HepG2 (cell line): ENCODE measurements at regions not wholly inside any gene's neighbourhood (a gene's known extent, or its start where the extent isn't known, plus 50 kb on each side); places are given as distances from the start of the nearest gene placed in this dataset.

Experiments
- ATAC-seq: fragments of 200-7000 bp; cut with Tn5 transposase; 3 replicates; pipeline ENCODE4 v1.9.1; 2020; ENCODE audit warnings: mild to moderate bottlenecking, moderate library complexity
- BruUV-seq: library from RNA; stranded (reverse); fragments of 400-500 nt; replicated peaks from 2 replicates; lab custom pipeline; 2021; lab: Mats Ljungman, UMichigan
- CTCF ChIA-PET: fragments of 300-600 bp; formaldehyde crosslinking; extraction: SDS; loops from one replicate; lab custom pipeline; 2021; ENCODE audit warnings: low total read pairs, inconsistent platforms, low intra/inter-chr PET ratio; lab: Yijun Ruan, JAX
- POLR2A ChIA-PET: fragments of 350-600 bp; sonication (Branson Sonifier 250); formaldehyde crosslinking; loops from one replicate; lab custom pipeline; 2020; ENCODE audit warnings: antibody characterized with exemption, inconsistent platforms; lab: Yijun Ruan, JAX
- DNase-seq: peaks from one replicate; pipeline ENCODE4 v3.0.0-alpha.2; 2015; ENCODE audit warnings: low spot score
- FAIRE-seq: peaks from 3 replicates; lab custom pipeline; 2011; peaks lifted over from hg19 to GRCh38; lab: Jason Lieb, UNC
- H2AFZ ChIP-seq: one replicate; pipeline ENCODE4 v1.6.1; 2011; ENCODE audit warnings: low read length, inconsistent platforms
- H3K27ac ChIP-seq: fragments of 300-600 bp; 3 replicates; pipeline ENCODE4 v1.8.0; 2011; ENCODE audit warnings: mixed run types, mild to moderate bottlenecking, mixed read lengths, low read length, inconsistent platforms; ENCODE audit not compliant: insufficient read depth; ENCODE audit errors: extremely low read length
- H3K27me3 ChIP-seq, 2 experiments: fragments of 200-600 bp in 1 of 2; 2 replicates in 1 of 2; 3 replicates in 1 of 2; pipeline versions ENCODE4 v1.6.0 to v1.8.0; 2011; ENCODE audit warnings: low read length in 2 of 2, mild to moderate bottlenecking in 2 of 2, moderate library complexity in 2 of 2, inconsistent platforms in 1 of 2; ENCODE audit not compliant: insufficient read depth in 2 of 2, control insufficient read depth in 1 of 2
- H3K36me3 ChIP-seq, 2 experiments: fragments of 200-600 bp in 1 of 2; replicated peaks in 1 of 2; 2 replicates in 1 of 2; 3 replicates in 1 of 2; pipeline versions ENCODE4 v1.5.1 to v1.8.0; 2011; ENCODE audit warnings: low read length in 2 of 2, inconsistent platforms in 1 of 2; ENCODE audit not compliant: insufficient read depth in 2 of 2, control insufficient read depth in 1 of 2
- H3K4me1 ChIP-seq: 2 replicates; pipeline ENCODE4 v1.5.1; 2012; ENCODE audit warnings: low read length, inconsistent platforms; ENCODE audit not compliant: insufficient read depth
- H3K4me2 ChIP-seq: 2 replicates; pipeline ENCODE4 v1.6.0; 2011; ENCODE audit warnings: low read depth, low read length, inconsistent platforms
- H3K4me3 ChIP-seq, 3 experiments: fragments of 200-600 bp in 1 of 3; sonication (generic), shearing (Covaris generic) in 1 of 3; replicated peaks in 1 of 3; 2 replicates each; pipeline ENCODE4 v1.5.1; 2011 to 2016; ENCODE audit warnings: low read length in 3 of 3, inconsistent platforms in 2 of 3, low read depth in 2 of 3, mild to moderate bottlenecking in 2 of 3, control low read depth in 1 of 3, mixed read lengths in 1 of 3; ENCODE audit not compliant: insufficient read depth in 1 of 3
- H3K79me2 ChIP-seq: one replicate; pipeline ENCODE4 v1.6.1; 2011; ENCODE audit warnings: low read length, inconsistent platforms; ENCODE audit not compliant: insufficient read depth
- H3K9ac ChIP-seq: 2 replicates; pipeline ENCODE4 v1.6.0; 2011; ENCODE audit warnings: mild to moderate bottlenecking, low read depth, low read length, inconsistent platforms; ENCODE audit not compliant: insufficient read depth
- H3K9me3 ChIP-seq: 2 replicates; pipeline ENCODE4 v1.5.1; 2012; ENCODE audit warnings: mild to moderate bottlenecking, low read length
- H4K20me1 ChIP-seq: 2 replicates; pipeline ENCODE4 v1.6.0; 2011; ENCODE audit warnings: inconsistent platforms, mild to moderate bottlenecking, low read length, moderate library complexity; ENCODE audit not compliant: insufficient read depth
- DNMT1 ChIP-seq: sonication (generic); formaldehyde crosslinking; IDR thresholded peaks from 2 replicates; pipeline ENCODE4 v1.5.1; 2020; ENCODE audit warnings: mild to moderate bottlenecking, missing genetic modification reagents
- MTF2 ChIP-seq: sonication (generic); formaldehyde crosslinking; IDR thresholded peaks from 2 replicates; pipeline ENCODE4 v1.5.0; 2020; ENCODE audit warnings: missing genetic modification reagents, borderline replicate concordance
- NCOA1 ChIP-seq: sonication (generic); formaldehyde crosslinking; IDR thresholded peaks from 2 replicates; pipeline ENCODE4 v1.9.0; 2021; ENCODE audit warnings: missing genetic modification reagents
- RARG ChIP-seq: sonication (generic); formaldehyde crosslinking; IDR thresholded peaks from 2 replicates; pipeline ENCODE4 v1.4.0; 2020; ENCODE audit warnings: low read depth, mild to moderate bottlenecking, missing genetic modification reagents
- ZBTB1 ChIP-seq: sonication (generic); formaldehyde crosslinking; IDR thresholded peaks from 2 replicates; pipeline ENCODE4 v1.4.0; 2020; ENCODE audit warnings: missing genetic modification reagents, borderline replicate concordance
- ZNF326 ChIP-seq: sonication (generic); formaldehyde crosslinking; IDR thresholded peaks from 2 replicates; pipeline ENCODE4 v1.4.0; 2020; ENCODE audit warnings: missing genetic modification reagents, borderline replicate concordance
- ZNF329 ChIP-seq: sonication (generic); formaldehyde crosslinking; IDR thresholded peaks from 2 replicates; pipeline ENCODE4 v1.9.0; 2021; ENCODE audit warnings: low read depth, mild to moderate bottlenecking, missing genetic modification reagents
- WGBS: methylation state at CpG from one replicate; pipeline ENCODE4 v1.1.6; 2017; ENCODE audit warnings: low lambda C conversion rate; 5-methylcytosine and 5-hydroxymethylcytosine counted together
- in situ Hi-C: cut with HindIII; loops from 2 replicates; pipeline ENCODE4 v1.10.0; 2017; ENCODE audit warnings: low pct_unique_long_range_greater_than_20kb; ENCODE audit not compliant: extremely low pct_ligation_motif_present
- intact Hi-C: fragments of 100-400 bp; cut with micrococcal nuclease; formaldehyde crosslinking; loops from one replicate; pipeline ENCODE4 v1.10.0; 2022; ENCODE audit not compliant: unreplicated experiment
- TF ChIP-seq, protein P1 (sequence below): sonication (generic); formaldehyde crosslinking; IDR thresholded peaks from 2 replicates; pipeline ENCODE4 v1.5.1; 2020; ENCODE audit warnings: mild to moderate bottlenecking, missing genetic modification reagents, borderline replicate concordance
- TF ChIP-seq, protein P2 (sequence below): sonication (generic); formaldehyde crosslinking; IDR thresholded peaks from 2 replicates; pipeline ENCODE4 v1.4.0; 2020; ENCODE audit warnings: missing genetic modification reagents
- TF ChIP-seq, protein P3 (sequence below): sonication (generic); formaldehyde crosslinking; IDR thresholded peaks from 2 replicates; pipeline ENCODE4 v1.4.0; 2020; ENCODE audit warnings: mild to moderate bottlenecking, missing genetic modification reagents, borderline replicate concordance

DNA sequence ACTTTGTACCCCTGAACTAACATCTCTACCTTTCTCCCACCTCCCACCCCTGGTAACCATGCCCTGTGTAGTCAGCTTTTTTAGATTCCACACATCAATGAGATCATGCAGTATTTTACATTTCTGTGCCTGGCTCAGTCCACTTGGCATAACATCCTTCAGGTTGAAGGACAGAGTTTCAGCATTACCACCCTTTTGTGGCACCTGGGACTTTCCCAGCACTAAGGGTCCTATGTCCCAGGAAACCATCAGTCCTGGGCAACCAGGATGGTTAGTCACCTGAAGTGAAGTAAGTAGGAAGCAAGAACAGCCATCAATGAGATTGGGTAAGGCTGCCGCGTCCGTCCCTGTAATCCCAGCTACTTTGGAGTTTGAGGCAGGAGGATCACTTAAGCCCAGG, 370.6 kb downstream of the SIPA1L2 start (continued):
- TF ChIP-seq, protein P1, sequence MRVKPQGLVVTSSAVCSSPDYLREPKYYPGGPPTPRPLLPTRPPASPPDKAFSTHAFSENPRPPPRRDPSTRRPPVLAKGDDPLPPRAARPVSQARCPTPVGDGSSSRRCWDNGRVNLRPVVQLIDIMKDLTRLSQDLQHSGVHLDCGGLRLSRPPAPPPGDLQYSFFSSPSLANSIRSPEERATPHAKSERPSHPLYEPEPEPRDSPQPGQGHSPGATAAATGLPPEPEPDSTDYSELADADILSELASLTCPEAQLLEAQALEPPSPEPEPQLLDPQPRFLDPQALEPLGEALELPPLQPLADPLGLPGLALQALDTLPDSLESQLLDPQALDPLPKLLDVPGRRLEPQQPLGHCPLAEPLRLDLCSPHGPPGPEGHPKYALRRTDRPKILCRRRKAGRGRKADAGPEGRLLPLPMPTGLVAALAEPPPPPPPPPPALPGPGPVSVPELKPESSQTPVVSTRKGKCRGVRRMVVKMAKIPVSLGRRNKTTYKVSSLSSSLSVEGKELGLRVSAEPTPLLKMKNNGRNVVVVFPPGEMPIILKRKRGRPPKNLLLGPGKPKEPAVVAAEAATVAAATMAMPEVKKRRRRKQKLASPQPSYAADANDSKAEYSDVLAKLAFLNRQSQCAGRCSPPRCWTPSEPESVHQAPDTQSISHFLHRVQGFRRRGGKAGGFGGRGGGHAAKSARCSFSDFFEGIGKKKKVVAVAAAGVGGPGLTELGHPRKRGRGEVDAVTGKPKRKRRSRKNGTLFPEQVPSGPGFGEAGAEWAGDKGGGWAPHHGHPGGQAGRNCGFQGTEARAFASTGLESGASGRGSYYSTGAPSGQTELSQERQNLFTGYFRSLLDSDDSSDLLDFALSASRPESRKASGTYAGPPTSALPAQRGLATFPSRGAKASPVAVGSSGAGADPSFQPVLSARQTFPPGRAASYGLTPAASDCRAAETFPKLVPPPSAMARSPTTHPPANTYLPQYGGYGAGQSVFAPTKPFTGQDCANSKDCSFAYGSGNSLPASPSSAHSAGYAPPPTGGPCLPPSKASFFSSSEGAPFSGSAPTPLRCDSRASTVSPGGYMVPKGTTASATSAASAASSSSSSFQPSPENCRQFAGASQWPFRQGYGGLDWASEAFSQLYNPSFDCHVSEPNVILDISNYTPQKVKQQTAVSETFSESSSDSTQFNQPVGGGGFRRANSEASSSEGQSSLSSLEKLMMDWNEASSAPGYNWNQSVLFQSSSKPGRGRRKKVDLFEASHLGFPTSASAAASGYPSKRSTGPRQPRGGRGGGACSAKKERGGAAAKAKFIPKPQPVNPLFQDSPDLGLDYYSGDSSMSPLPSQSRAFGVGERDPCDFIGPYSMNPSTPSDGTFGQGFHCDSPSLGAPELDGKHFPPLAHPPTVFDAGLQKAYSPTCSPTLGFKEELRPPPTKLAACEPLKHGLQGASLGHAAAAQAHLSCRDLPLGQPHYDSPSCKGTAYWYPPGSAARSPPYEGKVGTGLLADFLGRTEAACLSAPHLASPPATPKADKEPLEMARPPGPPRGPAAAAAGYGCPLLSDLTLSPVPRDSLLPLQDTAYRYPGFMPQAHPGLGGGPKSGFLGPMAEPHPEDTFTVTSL (CRISPR knock-in tag) = no peak
- TF ChIP-seq, protein P2, sequence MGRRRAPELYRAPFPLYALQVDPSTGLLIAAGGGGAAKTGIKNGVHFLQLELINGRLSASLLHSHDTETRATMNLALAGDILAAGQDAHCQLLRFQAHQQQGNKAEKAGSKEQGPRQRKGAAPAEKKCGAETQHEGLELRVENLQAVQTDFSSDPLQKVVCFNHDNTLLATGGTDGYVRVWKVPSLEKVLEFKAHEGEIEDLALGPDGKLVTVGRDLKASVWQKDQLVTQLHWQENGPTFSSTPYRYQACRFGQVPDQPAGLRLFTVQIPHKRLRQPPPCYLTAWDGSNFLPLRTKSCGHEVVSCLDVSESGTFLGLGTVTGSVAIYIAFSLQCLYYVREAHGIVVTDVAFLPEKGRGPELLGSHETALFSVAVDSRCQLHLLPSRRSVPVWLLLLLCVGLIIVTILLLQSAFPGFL (CRISPR knock-in tag) = no peak
- TF ChIP-seq RARG (CRISPR knock-in tag) = no peak

DNA sequence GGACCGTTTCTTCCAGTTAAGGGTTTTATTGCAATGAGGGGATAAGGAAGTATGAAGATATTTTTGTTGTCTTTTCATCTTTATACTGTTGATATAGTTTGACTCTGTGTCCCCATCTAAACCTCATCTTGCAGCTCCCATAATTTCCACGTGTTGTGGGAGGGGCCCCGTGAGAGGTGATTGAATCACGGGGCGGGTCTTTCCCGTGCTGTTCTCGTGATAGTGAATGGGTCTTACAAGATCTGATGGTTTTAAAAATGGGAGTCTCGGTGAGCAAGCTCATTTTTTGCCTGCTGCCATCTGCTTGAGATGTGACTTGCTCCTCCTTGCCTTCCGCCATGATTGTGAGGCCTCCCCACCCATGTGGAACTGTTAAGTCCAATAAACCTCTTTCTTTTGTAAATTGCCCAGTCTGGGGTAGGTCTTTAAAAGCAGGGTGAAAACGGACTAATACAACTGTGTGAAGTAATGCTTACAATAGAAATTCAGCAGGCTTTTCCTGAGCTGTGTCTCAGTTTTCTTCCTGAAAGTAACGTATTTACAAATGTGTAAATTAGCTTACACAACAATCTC, 377.3 kb downstream of the SIPA1L2 start:
- H3K36me3 ChIP-seq = no peaks in the 10 kb centered on the region
- POLR2A ChIA-PET = no interaction called here
- no peak overlapping the region for H3K4me2 ChIP-seq
- WGBS = 17% methylated on average over 11 of the region's 11 CpGs
- no peak for TF ChIP-seq DNMT1 (CRISPR knock-in tag)
- no peak for TF ChIP-seq ZBTB1 (CRISPR knock-in tag)
- no peak for TF ChIP-seq MTF2
- TF ChIP-seq ZNF326 (CRISPR knock-in tag) = no peak
- TF ChIP-seq, protein P3, sequence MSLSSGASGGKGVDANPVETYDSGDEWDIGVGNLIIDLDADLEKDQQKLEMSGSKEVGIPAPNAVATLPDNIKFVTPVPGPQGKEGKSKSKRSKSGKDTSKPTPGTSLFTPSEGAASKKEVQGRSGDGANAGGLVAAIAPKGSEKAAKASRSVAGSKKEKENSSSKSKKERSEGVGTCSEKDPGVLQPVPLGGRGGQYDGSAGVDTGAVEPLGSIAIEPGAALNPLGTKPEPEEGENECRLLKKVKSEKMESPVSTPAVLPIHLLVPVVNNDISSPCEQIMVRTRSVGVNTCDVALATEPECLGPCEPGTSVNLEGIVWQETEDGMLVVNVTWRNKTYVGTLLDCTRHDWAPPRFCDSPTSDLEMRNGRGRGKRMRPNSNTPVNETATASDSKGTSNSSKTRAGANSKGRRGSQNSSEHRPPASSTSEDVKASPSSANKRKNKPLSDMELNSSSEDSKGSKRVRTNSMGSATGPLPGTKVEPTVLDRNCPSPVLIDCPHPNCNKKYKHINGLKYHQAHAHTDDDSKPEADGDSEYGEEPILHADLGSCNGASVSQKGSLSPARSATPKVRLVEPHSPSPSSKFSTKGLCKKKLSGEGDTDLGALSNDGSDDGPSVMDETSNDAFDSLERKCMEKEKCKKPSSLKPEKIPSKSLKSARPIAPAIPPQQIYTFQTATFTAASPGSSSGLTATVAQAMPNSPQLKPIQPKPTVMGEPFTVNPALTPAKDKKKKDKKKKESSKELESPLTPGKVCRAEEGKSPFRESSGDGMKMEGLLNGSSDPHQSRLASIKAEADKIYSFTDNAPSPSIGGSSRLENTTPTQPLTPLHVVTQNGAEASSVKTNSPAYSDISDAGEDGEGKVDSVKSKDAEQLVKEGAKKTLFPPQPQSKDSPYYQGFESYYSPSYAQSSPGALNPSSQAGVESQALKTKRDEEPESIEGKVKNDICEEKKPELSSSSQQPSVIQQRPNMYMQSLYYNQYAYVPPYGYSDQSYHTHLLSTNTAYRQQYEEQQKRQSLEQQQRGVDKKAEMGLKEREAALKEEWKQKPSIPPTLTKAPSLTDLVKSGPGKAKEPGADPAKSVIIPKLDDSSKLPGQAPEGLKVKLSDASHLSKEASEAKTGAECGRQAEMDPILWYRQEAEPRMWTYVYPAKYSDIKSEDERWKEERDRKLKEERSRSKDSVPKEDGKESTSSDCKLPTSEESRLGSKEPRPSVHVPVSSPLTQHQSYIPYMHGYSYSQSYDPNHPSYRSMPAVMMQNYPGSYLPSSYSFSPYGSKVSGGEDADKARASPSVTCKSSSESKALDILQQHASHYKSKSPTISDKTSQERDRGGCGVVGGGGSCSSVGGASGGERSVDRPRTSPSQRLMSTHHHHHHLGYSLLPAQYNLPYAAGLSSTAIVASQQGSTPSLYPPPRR (CRISPR knock-in tag) = no peak
- no peak for TF ChIP-seq NCOA1 (CRISPR knock-in tag)
- TF ChIP-seq ZNF329 (CRISPR knock-in tag) = no peak
- no peak overlapping the region for H2AFZ ChIP-seq
- no peak overlapping the region for H3K4me3 ChIP-seq
- H3K27me3 ChIP-seq = peaks cover 1 to 15% of the 10 kb centered on the region in 2 experiments; a peak in 2 of 5 replicates
- FAIRE-seq (no peak), ATAC-seq (no peak), DNase-seq (no peak)
- H4K20me1 ChIP-seq = no peaks in the 10 kb centered on the region
- H3K4me1 ChIP-seq = no peaks in the 10 kb centered on the region
- intact Hi-C loops (no loop called here), in situ Hi-C loops (no loop called here)
- CTCF ChIA-PET = no interaction called here
- no peaks in the 10 kb centered on the region for H3K79me2 ChIP-seq
- H3K9ac ChIP-seq = no peak overlapping the region
- BruUV-seq = no TSS peak
- H3K27ac ChIP-seq = no peak overlapping the region
- H3K9me3 ChIP-seq = no peaks in the 10 kb centered on the region
